K562 (cell line): ENCODE measurements at regions not wholly inside any gene's neighbourhood (a gene's known extent, or its start where the extent isn't known, plus 50 kb on each side); places are given as distances from the start of the nearest gene placed in this dataset.

Source experiments
- ATAC-seq: fragments of 200-7000 bp; cut with Tn5 transposase; 3 replicates; pipeline ENCODE4 v1.9.1; 2020; ENCODE audit warnings: moderate library complexity
- BruUV-seq: library from RNA; stranded (reverse); fragments of 400-500 nt; replicated peaks from 2 replicates; lab custom pipeline; 2021; lab: Mats Ljungman, UMichigan
- CTCF ChIA-PET: fragments of 300-600 bp; formaldehyde crosslinking; extraction: SDS; loops from one replicate; lab custom pipeline; 2021; ENCODE audit warnings: low intra/inter-chr PET ratio; lab: Yijun Ruan, JAX
- POLR2A ChIA-PET: fragments of 300-600, 350-650 bp; sonication (Branson Sonifier 250); formaldehyde crosslinking; extraction: SDS; loops from one replicate; lab custom pipeline; 2021; ENCODE audit warnings: antibody characterized with exemption, inconsistent platforms; lab: Yijun Ruan, JAX
- DNase-seq, 4 experiments: peaks; one replicate each; pipeline versions ENCODE4 v3.0.0 to v3.0.0-alpha.2; 2011 to 2018; ENCODE audit warnings: low spot score in 3 of 4, mixed read lengths in 3 of 4; ENCODE audit errors: extremely low read depth in 1 of 4
- FAIRE-seq: peaks from 2 replicates; lab custom pipeline; 2011; peaks lifted over from hg19 to GRCh38; lab: Jason Lieb, UNC
- H2AFZ ChIP-seq: 2 replicates; pipeline ENCODE4 v1.6.0; 2011; ENCODE audit warnings: low read depth, low read length, control low read depth, inconsistent platforms
- H3K27ac ChIP-seq: fragments of 200-600 bp; 3 replicates; pipeline ENCODE4 v1.8.0; 2011; ENCODE audit warnings: low read depth, mild to moderate bottlenecking, control low read depth, inconsistent platforms, low read length, moderate library complexity, mixed read lengths; ENCODE audit errors: extremely low read depth
- H3K27me3 ChIP-seq, 2 experiments: fragments of 300-600 bp in 1 of 2; 2 replicates in 1 of 2; 3 replicates in 1 of 2; pipeline versions ENCODE4 v1.6.0 to v1.8.0; 2011; ENCODE audit warnings: inconsistent platforms in 2 of 2, low read length in 2 of 2, mild to moderate bottlenecking in 1 of 2, mixed read lengths in 1 of 2, moderate library complexity in 1 of 2; ENCODE audit not compliant: control insufficient read depth in 2 of 2, insufficient read depth in 2 of 2
- H3K36me3 ChIP-seq: fragments of 300-600 bp; 3 replicates; pipeline ENCODE4 v1.8.0; 2011; ENCODE audit warnings: mild to moderate bottlenecking, low read length, inconsistent platforms; ENCODE audit not compliant: control insufficient read depth, insufficient read depth
- H3K4me1 ChIP-seq, 2 experiments: fragments of 200-600 bp in 1 of 2; replicated peaks in 1 of 2; 2 replicates in 1 of 2; 3 replicates in 1 of 2; pipeline versions ENCODE4 v1.5.1 to v1.8.0; 2011; ENCODE audit warnings: inconsistent platforms in 2 of 2, low read length in 2 of 2, mild to moderate bottlenecking in 1 of 2, mixed read lengths in 1 of 2, moderate library complexity in 1 of 2; ENCODE audit not compliant: control insufficient read depth in 2 of 2, insufficient read depth in 2 of 2
- H3K4me2 ChIP-seq: 2 replicates; pipeline ENCODE4 v1.6.1; 2011; ENCODE audit warnings: low read length, control low read depth, inconsistent platforms, mixed read lengths; ENCODE audit not compliant: insufficient read depth
- H3K4me3 ChIP-seq: fragments of 200-600 bp; sonication (generic), shearing (Covaris generic); 2 replicates; pipeline ENCODE4 v1.5.1; 2016; ENCODE audit warnings: control low read depth, inconsistent platforms
- H3K79me2 ChIP-seq: fragments of 200-600 bp; 3 replicates; pipeline ENCODE4 v1.8.0; 2011; ENCODE audit warnings: low read length, inconsistent platforms; ENCODE audit not compliant: control insufficient read depth, insufficient read depth
- H3K9ac ChIP-seq, 2 experiments: 2 replicates each; pipeline versions ENCODE4 v1.6.0 to v1.6.1; 2011; ENCODE audit warnings: low read depth in 2 of 2, low read length in 2 of 2, control low read depth in 1 of 2, inconsistent platforms in 1 of 2, mild to moderate bottlenecking in 1 of 2, mixed read lengths in 1 of 2; ENCODE audit not compliant: insufficient read depth in 1 of 2
- H3K9me1 ChIP-seq: one replicate; pipeline ENCODE4 v1.6.0; 2011; ENCODE audit warnings: inconsistent platforms, mild to moderate bottlenecking, low read length, moderate library complexity; ENCODE audit not compliant: control insufficient read depth, insufficient read depth
- H3K9me3 ChIP-seq: replicated peaks from 2 replicates; pipeline ENCODE4 v1.5.1; 2011; ENCODE audit warnings: low read depth, low read length, inconsistent platforms; ENCODE audit not compliant: control insufficient read depth, insufficient read depth
- H4K20me1 ChIP-seq: replicated peaks from 2 replicates; pipeline ENCODE4 v1.6.1; 2011; ENCODE audit warnings: low read length, inconsistent platforms, mixed read lengths; ENCODE audit not compliant: control insufficient read depth, insufficient read depth
- CBFB ChIP-seq: sonication (generic); formaldehyde crosslinking; IDR thresholded peaks from 2 replicates; pipeline ENCODE4 v1.4.0; 2020; ENCODE audit warnings: mild to moderate bottlenecking, missing genetic modification reagents
- EGR1 ChIP-seq: fragments of 450-650 bp; conservative IDR thresholded peaks from 2 replicates; pipeline ENCODE4 v1.6.1; 2017; ENCODE audit warnings: mild to moderate bottlenecking
- GATA2 ChIP-seq: sonication (generic); formaldehyde crosslinking; IDR thresholded peaks from 2 replicates; pipeline ENCODE4 v1.4.0; 2020; ENCODE audit warnings: mild to moderate bottlenecking, missing genetic modification reagents
- MIER1 ChIP-seq: fragments of 450-650 bp; IDR thresholded peaks from 2 replicates; pipeline ENCODE4 v1.6.1; 2016; ENCODE audit warnings: antibody characterized with exemption, mild to moderate bottlenecking, low read depth
- NFXL1 ChIP-seq: fragments of 450-650 bp; formaldehyde crosslinking; IDR thresholded peaks from 2 replicates; pipeline ENCODE4 v1.4.0; 2021; ENCODE audit warnings: mild to moderate bottlenecking
- PPARD ChIP-seq: fragments of 250-450 bp; sonication (Bioruptor Pico); IDR thresholded peaks from 2 replicates; pipeline ENCODE4 v1.8.0; 2022; ENCODE audit warnings: inconsistent platforms, mild to moderate bottlenecking, moderate library complexity
- TEAD1 ChIP-seq, 2 experiments: fragments of 450-650 bp in 1 of 2; sonication (generic) in 1 of 2; formaldehyde crosslinking; IDR thresholded peaks; 2 replicates each; pipeline versions ENCODE4 v1.4.0 to v1.8.0; 2020 to 2022; ENCODE audit warnings: mild to moderate bottlenecking in 2 of 2, missing genetic modification reagents in 1 of 2
- ZC3H4 ChIP-seq: sonication (generic); formaldehyde crosslinking; IDR thresholded peaks from 2 replicates; pipeline ENCODE4 v1.9.0; 2021; ENCODE audit warnings: missing genetic modification reagents, borderline replicate concordance
- ZNF408 ChIP-seq: fragments of 250-450 bp; sonication (Bioruptor Pico); IDR thresholded peaks from 2 replicates; pipeline ENCODE4 v1.4.0; 2020; ENCODE audit warnings: low read depth, mild to moderate bottlenecking, moderate library complexity
- WGBS: fragments of 100-300 bp; shearing (Covaris generic); methylation state at CpG from one replicate; pipeline ENCODE4 v1.1.6; 2016; ENCODE audit warnings: low coverage, mixed read lengths; ENCODE audit not compliant: insufficient coverage; ENCODE audit errors: missing lambda C conversion rate; 5-methylcytosine and 5-hydroxymethylcytosine counted together
- in situ Hi-C: fragments of 300-500 bp; cut with MboI; formaldehyde crosslinking; loops from 4 replicates; pipeline ENCODE4 v1.15.0; 2018; ENCODE audit warnings: inconsistent platforms, mixed read lengths
- intact Hi-C: fragments of 100-400 bp; cut with micrococcal nuclease; formaldehyde crosslinking; loops from 2 replicates; pipeline ENCODE4 v1.14.2; 2022
- TF ChIP-seq, protein P1 (sequence below): fragments of 450-650 bp; formaldehyde crosslinking; IDR thresholded peaks from 2 replicates; pipeline ENCODE4 v1.4.0; 2022; ENCODE audit warnings: missing genetic modification characterization
- TF ChIP-seq, protein P2 (sequence below): fragments of 450-650 bp; IDR thresholded peaks from 2 replicates; pipeline ENCODE4 v1.6.1; 2017; ENCODE audit warnings: mild to moderate bottlenecking, moderate library complexity

DNA sequence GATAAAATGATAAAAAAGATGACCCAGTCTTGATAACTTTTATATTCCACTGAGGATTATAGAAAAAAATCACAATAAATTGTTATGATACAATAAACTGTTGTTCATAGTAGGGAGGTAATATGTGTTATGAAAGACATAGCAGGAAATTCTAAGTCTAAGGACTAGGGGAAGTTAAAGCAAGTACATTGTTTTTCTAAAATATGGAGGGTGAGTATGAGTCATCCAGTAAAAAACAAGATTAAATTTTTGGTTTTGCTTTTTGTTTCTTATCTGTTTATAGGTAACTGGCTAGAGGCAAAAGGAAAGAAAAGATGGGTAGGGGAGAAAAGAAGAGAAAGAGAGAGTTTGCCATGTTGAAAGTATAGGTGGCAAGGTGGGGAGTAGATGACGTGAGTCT, 188.4 kb downstream of the POLR1F start:
- Histone ChIP-seq H3K4me3 (no peak overlapping the region), H2AFZ (no peak overlapping the region), H3K36me3 (no peaks in the 10 kb centered on the region), H4K20me1 (no peaks in the 10 kb centered on the region), H3K9me3 (no peaks in the 10 kb centered on the region), H3K4me1 (no peaks in the 10 kb centered on the region), H3K9me1 (no peaks in the 10 kb centered on the region), H3K79me2 (no peaks in the 10 kb centered on the region), H3K27ac (no peak overlapping the region), H3K9ac (no peak overlapping the region), H3K4me2 (no peak overlapping the region), H3K27me3 (no peaks in the 10 kb centered on the region)
- FAIRE-seq = no peak
- no TSS peak for BruUV-seq
- POLR2A ChIA-PET = no interaction called here
- TF ChIP-seq CBFB = no peak
- no peak for TF ChIP-seq NFXL1
- TF ChIP-seq, protein P1, sequence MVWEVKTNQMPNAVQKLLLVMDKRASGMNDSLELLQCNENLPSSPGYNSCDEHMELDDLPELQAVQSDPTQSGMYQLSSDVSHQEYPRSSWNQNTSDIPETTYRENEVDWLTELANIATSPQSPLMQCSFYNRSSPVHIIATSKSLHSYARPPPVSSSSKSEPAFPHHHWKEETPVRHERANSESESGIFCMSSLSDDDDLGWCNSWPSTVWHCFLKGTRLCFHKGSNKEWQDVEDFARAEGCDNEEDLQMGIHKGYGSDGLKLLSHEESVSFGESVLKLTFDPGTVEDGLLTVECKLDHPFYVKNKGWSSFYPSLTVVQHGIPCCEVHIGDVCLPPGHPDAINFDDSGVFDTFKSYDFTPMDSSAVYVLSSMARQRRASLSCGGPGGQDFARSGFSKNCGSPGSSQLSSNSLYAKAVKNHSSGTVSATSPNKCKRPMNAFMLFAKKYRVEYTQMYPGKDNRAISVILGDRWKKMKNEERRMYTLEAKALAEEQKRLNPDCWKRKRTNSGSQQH = no peak
- DNase-seq = no peak
- intact Hi-C loops (no loop called here), in situ Hi-C loops (no loop called here)
- ATAC-seq = no peak
- WGBS = 0% methylated on average over 1 of the region's 1 CpG
- CTCF ChIA-PET = no interaction called here

DNA sequence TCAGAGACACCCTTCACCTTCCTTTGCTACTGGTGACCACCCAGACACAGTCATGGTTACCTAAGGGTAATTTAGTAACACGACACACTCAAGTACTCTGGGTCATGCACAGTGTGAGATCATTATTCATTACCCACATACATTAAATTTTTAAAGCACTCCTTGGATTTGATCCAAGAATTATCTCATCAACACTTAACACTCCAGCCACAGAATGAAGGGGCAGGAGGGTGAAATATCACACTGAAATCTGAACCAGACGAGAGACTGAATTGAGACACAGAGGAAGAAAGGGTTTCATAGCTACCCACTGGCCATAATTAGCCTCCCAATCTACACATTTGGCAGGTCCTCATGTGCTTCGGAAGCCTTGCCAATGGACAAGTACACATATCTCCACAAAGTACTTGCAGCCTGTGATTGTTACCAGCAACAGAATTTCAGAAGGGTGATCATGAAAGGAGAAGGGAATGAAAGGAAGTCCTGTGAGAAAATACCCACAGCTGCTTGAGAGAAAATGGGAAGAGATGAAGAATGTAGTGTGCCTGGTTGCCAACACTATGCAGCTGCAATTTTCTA, 189.3 kb downstream of the POLR1F start:
- no peaks in the 10 kb centered on the region for H4K20me1 ChIP-seq
- intact Hi-C loops (no loop called here), in situ Hi-C loops (no loop called here)
- H2AFZ ChIP-seq = no peak overlapping the region
- no peaks in the 10 kb centered on the region for H3K4me1 ChIP-seq
- no peak overlapping the region for H3K4me2 ChIP-seq
- ChIA-PET CTCF (no interaction called here), POLR2A (no interaction called here)
- no peak overlapping the region for H3K9ac ChIP-seq
- no peaks in the 10 kb centered on the region for H3K9me3 ChIP-seq
- no peak for DNase-seq
- no TSS peak for BruUV-seq
- TF ChIP-seq EGR1 (no peak), TEAD1 (CRISPR knock-in tag; IDR thresholded peaks at IDR 0.05) (no peak), MIER1 (no peak), ZC3H4 (no peak), PPARD (CRISPR knock-in tag) (no peak), GATA2 (CRISPR knock-in tag) (no peak), ZNF408 (CRISPR knock-in tag) (no peak)
- TF ChIP-seq, protein P2, sequence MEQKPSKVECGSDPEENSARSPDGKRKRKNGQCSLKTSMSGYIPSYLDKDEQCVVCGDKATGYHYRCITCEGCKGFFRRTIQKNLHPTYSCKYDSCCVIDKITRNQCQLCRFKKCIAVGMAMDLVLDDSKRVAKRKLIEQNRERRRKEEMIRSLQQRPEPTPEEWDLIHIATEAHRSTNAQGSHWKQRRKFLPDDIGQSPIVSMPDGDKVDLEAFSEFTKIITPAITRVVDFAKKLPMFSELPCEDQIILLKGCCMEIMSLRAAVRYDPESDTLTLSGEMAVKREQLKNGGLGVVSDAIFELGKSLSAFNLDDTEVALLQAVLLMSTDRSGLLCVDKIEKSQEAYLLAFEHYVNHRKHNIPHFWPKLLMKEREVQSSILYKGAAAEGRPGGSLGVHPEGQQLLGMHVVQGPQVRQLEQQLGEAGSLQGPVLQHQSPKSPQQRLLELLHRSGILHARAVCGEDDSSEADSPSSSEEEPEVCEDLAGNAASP = no peak
- H3K4me3 ChIP-seq = no peak overlapping the region
- no peaks in the 10 kb centered on the region for H3K27me3 ChIP-seq
- FAIRE-seq = no peak
- H3K36me3 ChIP-seq = no peaks in the 10 kb centered on the region
- no peak overlapping the region for H3K27ac ChIP-seq
- no peaks in the 10 kb centered on the region for H3K9me1 ChIP-seq
- WGBS = 0% methylated on average over 3 of the region's 3 CpGs
- ATAC-seq = no peak
- no peaks in the 10 kb centered on the region for H3K79me2 ChIP-seq
